GM12872 (cell line): ENCODE measurements at regions not wholly inside any gene's neighbourhood (a gene's known extent, or its start where the extent isn't known, plus 50 kb on each side); places are given as distances from the start of the nearest gene placed in this dataset.

Source experiments
- TF ChIP-seq, protein P1 (sequence below): IDR thresholded peaks from 3 replicates; pipeline ENCODE4 v1.5.1; 2011; ENCODE audit warnings: low read depth, mild to moderate bottlenecking, low read length, moderate library complexity; ENCODE audit not compliant: insufficient read depth

DNA sequence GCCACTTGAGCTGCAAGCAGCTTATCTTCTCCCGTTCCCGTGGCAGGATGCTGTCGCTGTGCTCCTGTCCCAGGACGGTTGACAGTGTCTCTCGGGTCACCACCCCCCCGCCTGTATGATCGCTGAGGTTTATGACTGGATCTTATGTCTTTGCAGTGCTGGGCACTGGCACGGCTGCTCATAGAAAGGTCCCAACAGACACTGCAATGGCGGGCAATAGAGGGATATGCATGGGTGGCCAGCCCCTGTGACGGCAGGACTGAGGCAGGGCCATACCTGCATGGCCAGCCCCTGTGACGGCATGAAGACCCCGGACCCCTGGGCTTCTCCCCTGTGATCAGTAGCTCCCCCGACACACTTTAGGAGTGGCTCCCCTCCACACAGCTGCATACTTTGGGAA is 307.2 kb downstream of the TEX29 start:
- TF ChIP-seq, protein P1, sequence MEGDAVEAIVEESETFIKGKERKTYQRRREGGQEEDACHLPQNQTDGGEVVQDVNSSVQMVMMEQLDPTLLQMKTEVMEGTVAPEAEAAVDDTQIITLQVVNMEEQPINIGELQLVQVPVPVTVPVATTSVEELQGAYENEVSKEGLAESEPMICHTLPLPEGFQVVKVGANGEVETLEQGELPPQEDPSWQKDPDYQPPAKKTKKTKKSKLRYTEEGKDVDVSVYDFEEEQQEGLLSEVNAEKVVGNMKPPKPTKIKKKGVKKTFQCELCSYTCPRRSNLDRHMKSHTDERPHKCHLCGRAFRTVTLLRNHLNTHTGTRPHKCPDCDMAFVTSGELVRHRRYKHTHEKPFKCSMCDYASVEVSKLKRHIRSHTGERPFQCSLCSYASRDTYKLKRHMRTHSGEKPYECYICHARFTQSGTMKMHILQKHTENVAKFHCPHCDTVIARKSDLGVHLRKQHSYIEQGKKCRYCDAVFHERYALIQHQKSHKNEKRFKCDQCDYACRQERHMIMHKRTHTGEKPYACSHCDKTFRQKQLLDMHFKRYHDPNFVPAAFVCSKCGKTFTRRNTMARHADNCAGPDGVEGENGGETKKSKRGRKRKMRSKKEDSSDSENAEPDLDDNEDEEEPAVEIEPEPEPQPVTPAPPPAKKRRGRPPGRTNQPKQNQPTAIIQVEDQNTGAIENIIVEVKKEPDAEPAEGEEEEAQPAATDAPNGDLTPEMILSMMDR, result no peak

DNA sequence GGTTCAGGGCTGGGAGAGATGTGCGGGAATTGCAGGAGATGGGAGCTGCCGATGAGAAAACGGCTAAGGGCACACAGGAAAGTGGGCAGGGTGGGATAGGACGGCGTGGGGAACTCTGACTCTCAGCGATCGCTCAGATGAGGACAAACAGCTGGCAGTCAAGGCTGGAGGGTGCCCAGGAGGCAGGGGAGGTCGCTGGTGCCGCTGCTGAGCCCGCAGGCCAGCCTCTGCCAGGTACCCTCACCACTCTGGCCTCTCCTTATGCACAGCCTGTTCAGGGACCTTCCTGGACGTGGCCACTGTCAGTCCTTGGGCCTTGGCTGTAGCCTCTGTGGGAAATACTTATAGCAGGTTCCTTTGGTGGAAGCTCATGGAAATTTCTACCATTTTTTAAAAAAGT is 308.6 kb downstream of the TEX29 start:
- TF ChIP-seq, protein P1, result no peak

DNA sequence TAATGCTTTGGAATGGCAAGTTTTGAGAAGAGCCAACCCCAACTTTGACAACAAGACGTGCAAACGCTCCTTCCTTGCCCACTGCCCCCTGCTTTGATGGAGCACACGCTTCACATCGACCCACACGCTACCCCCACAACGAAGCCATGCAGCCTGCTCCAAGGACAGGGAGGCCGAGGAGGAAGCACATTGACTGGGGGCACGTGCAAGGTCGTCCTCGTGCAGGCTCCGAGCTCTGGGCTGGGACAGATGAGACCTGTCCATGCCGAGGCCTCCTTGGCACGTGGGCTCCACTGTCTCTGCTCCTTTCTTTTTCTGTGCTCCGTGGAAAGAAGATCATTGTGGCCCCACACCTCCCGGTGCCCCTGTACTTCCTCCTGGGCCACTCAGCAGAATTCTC is 309.0 kb downstream of the TEX29 start:
- TF ChIP-seq, protein P1, result no peak

DNA sequence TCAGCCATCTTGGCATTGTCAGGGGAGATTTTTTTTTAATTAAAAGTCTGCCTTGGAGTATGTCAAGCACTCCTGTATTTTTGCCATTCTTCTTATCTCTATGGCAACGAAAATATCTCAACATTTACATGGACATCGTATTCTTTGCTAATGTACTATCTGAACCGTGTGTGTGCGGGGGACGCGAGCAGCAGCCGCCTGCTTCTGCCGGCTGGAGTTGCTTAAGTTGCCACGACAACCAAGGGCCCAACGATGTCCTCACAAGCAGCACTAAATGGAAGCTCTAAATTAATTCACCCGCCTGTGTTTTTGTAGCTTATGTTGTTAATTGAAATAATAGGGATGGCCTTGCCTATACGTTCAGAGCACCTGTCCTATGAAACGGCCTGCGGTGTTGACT is 309.5 kb downstream of the TEX29 start:
- TF ChIP-seq, protein P1, result no peak

DNA sequence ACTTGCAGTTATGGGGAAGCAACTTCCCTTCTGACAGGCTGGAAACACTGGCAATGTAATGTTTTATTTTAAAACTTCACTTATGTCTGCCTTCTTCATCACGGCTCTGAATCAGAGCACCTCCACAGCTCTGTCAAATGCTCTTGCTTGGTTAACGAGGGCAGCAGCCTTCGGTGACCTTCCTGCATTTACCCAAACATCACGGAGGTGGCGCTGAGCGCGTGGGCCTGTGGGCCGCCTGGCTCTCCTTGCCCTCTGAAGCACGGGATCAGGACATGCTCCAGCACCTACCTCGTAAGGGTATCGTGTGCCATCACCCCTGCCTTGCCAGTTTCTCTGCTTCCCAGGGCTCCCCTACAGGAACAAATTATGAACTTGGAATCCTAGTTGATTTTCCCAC is 310.0 kb downstream of the TEX29 start:
- TF ChIP-seq, protein P1, result no peak

DNA sequence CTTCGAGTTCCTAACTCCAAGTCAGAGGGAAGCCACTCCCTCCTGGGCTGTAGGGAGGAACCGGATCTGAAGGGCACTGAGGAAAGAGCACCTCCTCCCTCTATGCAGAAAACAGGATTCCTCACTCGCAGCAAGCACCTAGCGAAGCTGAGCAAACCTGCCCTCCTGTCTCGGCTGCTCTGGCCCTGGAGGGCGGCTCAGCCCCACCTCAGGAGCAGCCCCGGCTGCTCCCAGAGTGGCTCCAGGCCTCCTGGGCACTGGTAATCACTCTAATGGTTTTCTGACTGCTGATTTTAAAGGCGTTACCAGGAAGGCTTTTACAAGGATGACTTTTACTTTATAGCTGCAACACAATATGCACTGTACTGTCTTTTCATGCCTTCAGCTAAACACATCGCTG is 312.5 kb downstream of the TEX29 start:
- TF ChIP-seq, protein P1, result no peak

DNA sequence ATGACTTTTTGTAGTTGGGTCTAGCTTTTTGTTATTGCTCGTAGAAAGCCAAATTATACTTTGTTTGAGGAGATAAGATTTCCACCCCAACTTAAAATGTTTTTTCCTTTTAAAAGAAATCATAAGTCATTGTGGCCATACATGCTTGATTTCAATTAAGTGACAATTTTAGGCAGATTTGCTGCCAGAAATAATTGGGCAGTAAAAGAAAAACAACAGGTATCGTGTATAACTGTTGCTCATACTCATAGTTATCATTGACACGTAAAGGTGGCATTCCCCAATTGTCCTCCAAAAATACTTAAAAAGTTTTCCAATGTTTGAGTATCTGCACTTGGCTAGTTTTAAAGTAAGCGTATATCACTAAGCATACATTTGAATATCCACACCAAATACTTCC is 313.0 kb downstream of the TEX29 start:
- TF ChIP-seq, protein P1, result no peak

DNA sequence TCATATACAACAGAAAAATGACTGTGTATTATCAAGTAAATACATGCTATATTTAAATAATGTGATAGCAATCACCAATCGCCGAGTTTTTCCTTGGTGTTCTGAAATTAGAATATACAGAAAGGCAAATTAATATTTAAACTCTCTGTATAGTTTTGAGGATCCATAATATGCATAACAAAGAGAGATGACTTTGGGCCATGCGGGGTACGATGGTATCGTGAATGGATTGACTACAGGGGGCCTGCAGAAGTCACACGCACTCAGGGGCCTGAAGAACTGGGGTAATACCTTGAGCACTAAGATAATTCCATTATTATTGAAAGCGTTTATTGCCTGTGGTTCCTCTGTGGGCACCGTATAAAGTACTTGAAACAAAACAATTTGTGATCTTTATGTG is 314.0 kb downstream of the TEX29 start:
- TF ChIP-seq, protein P1, result no peak
